ENCODE measurements at regions not wholly inside any gene's neighbourhood (a gene's known extent, or its start where the extent isn't known, plus 50 kb on each side); places are given as distances from the start of the nearest gene placed in this dataset.

- TF ChIP-seq CTCF (IDR thresholded peaks at IDR 0.05) (no peak), POLR2A (IDR thresholded peaks at IDR 0.05) (no peak)
Measured at GRCh38 chr1:98298319-98298718, 363.2 kb upstream of the SNX7 start.

Measured in adrenal gland (tissue), 5 donors.